Activated naive CD4-positive, alpha-beta T cell treated with anti-CD3 and anti-CD28 coated beads for 36 hours (primary cell): ENCODE measurements at regions not wholly inside any gene's neighbourhood (a gene's known extent, or its start where the extent isn't known, plus 50 kb on each side); places are given as distances from the start of the nearest gene placed in this dataset.
"Not testable (repeated sequence)": the region's sequence is repeated elsewhere in the genome, so short reads cannot be mapped to it uniquely, and the experiment has no call there.

Source experiments
- CTCF ChIA-PET: fragments of 350-600 bp; sonication (Branson Sonifier 250); formaldehyde crosslinking; loops from one replicate; lab custom pipeline; 2021; ENCODE audit warnings: antibody characterized with exemption; lab: Charles Lee
- DNase-seq: peaks from one replicate; pipeline ENCODE4 v3.0.0-alpha.2; 2020
- H3K27ac Mint-ChIP-seq: one replicate; pipeline ENCODE4 v1.8.0; 2021; ENCODE audit warnings: mild to moderate bottlenecking, mixed read lengths
- H3K27me3 Mint-ChIP-seq: one replicate; pipeline ENCODE4 v1.8.0; 2021; ENCODE audit warnings: low read depth, mixed read lengths
- H3K36me3 Mint-ChIP-seq: one replicate; pipeline ENCODE4 v1.8.0; 2021; ENCODE audit warnings: low read depth, mixed read lengths
- H3K4me1 Mint-ChIP-seq: one replicate; pipeline ENCODE4 v1.8.0; 2021; ENCODE audit warnings: low read depth, mixed read lengths
- H3K4me3 Mint-ChIP-seq: one replicate; pipeline ENCODE4 v1.8.0; 2021; ENCODE audit warnings: mild to moderate bottlenecking, moderate library complexity, mixed read lengths
- H3K9me3 Mint-ChIP-seq: one replicate; pipeline ENCODE4 v1.8.0; 2021; ENCODE audit warnings: mixed read lengths
- intact Hi-C: fragments of 100-400 bp; cut with micrococcal nuclease; formaldehyde crosslinking; loops from one replicate; pipeline ENCODE4 v1.15.1; 2023

DNA sequence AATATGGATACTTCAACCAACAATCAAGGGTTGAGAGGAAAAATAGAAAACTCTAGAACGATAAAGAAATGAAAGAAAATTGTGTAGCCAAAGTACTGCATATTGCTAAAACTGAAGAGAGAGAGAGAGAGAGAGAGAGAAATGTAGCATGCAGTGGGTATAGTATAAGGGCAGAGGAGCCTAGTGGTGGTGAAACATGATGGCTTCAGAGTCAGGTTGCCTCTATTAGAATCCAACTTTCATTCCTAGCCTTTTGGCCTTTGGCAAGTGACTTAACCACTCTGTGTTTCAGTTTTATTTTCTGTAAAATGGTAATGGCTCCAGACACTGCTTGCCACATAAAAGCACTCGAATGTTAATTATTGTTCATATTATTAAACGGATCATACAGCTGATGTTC, 71.2 kb upstream of the NAF1 start:
- no peaks in the 10 kb centered on the region for H3K4me1 Mint-ChIP-seq
- H3K27ac Mint-ChIP-seq, result no peak overlapping the region
- H3K9me3 Mint-ChIP-seq, result peaks cover 12% of the 10 kb centered on the region
- peaks cover 7% of the 10 kb centered on the region for H3K27me3 Mint-ChIP-seq
- intact Hi-C loops, result no loop called here
- H3K4me3 Mint-ChIP-seq, result no peak overlapping the region
- DNase-seq, result no peak
- CTCF ChIA-PET, result interaction anchor here (0.5 kb wide), 1 partner anchor 17 kb away, joined by 3 read pairs; no protein-coding TSS in a partner anchor
- no peaks in the 10 kb centered on the region for H3K36me3 Mint-ChIP-seq

DNA sequence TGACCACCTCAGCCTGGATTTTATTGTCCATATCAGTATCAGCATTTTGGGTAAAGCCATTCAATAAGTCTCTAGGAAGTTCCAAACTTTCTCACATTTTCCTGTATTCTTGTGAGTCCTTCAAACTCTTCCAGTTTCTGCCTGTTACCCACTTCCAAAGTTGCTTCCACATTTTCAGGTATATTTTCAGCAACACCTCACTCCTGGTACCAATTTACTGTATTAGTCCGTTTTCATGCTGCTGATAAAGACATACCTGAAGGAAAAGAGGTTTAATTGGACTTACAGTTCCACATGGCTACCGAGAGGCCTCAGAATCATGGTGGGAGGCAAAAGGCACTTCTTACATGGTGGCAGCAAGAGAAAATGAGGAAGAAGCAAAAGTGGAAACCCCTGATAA, 69.7 kb upstream of the NAF1 start:
- H3K36me3 Mint-ChIP-seq, H3K4me1 Mint-ChIP-seq, H3K4me3 Mint-ChIP-seq, H3K27ac Mint-ChIP-seq, CTCF ChIA-PET, DNase-seq, H3K27me3 Mint-ChIP-seq, intact Hi-C loops: not testable (repeated sequence)
- peaks cover 12% of the 10 kb centered on the region for H3K9me3 Mint-ChIP-seq

GRCh38 chr4:163233321-163233720, 66.6 kb upstream of the NAF1 start:
- Mint-ChIP-seq H3K27ac (no peak overlapping the region), H3K27me3 (peaks cover 4% of the 10 kb centered on the region), H3K36me3 (no peaks in the 10 kb centered on the region), H3K4me1 (no peaks in the 10 kb centered on the region), H3K4me3 (no peak overlapping the region), H3K9me3 (peaks cover 15% of the 10 kb centered on the region)
- intact Hi-C loops, result no loop called here
- DNase-seq, result no peak
- CTCF ChIA-PET, result interaction anchor here (0.5 to 0.7 kb wide), 3 partner anchors 72 to 317 kb away, joined by 3 read pairs; no protein-coding TSS in a partner anchor

DNA sequence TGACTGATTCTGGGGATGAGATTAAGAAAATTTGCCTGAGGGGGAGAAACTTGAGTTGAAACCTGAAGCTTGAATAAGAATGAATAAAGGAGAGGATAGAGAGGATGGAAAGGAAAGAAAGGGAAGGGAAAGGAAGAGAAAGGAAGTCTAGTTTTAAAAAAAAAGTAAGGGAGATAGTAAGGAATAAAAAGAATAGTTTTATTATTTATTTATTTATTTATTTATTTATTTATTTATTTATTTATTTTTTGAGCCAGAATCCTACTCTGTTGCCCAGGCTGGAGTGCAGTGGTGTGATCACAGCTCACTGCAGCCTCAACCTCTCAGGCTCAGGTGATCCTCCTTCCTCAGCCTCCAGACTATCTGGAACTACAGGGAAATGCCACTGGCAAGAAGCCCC, 62.0 kb upstream of the NAF1 start:
- Mint-ChIP-seq H3K36me3 (no peaks in the 10 kb centered on the region), H3K4me1 (no peaks in the 10 kb centered on the region), H3K27ac (no peak overlapping the region), H3K27me3 (peaks cover 5% of the 10 kb centered on the region), H3K9me3 (peaks cover 7% of the 10 kb centered on the region), H3K4me3 (no peak overlapping the region)
- intact Hi-C loops, result no loop called here
- CTCF ChIA-PET, result no interaction called here
- no peak for DNase-seq

DNA sequence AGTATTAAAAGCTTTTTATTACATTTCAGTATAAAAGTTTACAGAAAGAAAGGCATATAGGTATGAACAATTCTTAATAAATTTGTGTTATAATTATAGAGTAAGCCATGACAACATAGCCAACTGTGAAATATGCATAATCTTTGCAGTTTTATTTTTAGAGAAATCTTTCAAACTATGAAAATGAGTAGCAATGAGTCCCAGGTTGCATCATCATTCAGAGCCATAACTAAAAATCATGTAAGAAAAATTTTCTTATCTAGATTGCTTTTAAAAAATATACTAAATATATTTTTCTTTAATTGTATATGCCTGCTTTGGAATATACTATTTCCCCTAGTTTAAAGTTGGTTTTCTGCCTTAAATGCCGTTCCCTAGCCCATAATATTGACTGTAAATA, 54.8 kb upstream of the NAF1 start:
- Mint-ChIP-seq H3K27ac (no peak overlapping the region), H3K36me3 (no peaks in the 10 kb centered on the region), H3K4me3 (no peak overlapping the region), H3K9me3 (no peaks in the 10 kb centered on the region), H3K4me1 (no peaks in the 10 kb centered on the region), H3K27me3 (peaks cover 21% of the 10 kb centered on the region)
- intact Hi-C loops, result no loop called here
- DNase-seq, result no peak
- CTCF ChIA-PET, result interaction anchor here (0.7 kb wide), 1 partner anchor 16 kb away, joined by 3 read pairs; no protein-coding TSS in a partner anchor

DNA sequence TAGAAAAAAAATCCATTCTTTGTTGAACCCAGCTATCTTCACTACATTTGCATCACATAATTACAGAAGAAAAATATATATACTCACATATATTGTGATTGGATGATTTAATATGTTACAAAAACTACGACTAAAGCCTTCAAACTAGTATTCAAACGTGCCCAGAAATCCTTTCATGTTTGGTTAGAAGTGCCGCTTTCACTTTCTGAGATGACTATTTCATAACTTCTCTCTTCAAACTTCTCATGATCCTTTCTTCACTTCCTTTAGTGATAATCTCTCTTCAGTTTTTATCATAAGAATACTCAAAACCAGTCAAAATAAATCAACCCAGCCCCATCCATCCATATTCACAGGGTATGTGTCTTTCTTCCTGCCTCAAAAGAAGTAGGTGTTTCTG, 50.8 kb upstream of the NAF1 start:
- Mint-ChIP-seq H3K27me3 (peaks cover 22% of the 10 kb centered on the region), H3K4me1 (no peaks in the 10 kb centered on the region), H3K36me3 (no peaks in the 10 kb centered on the region), H3K27ac (no peak overlapping the region), H3K4me3 (no peak overlapping the region), H3K9me3 (no peaks in the 10 kb centered on the region)
- intact Hi-C loops, result no loop called here
- CTCF ChIA-PET, result interaction anchor here (0.6 to 0.7 kb wide), 2 partner anchors 466 to 1574 kb away, joined by 3 read pairs; no protein-coding TSS in a partner anchor
- no peak for DNase-seq
